H9 (cell line): ENCODE measurements at regions not wholly inside any gene's neighbourhood (a gene's known extent, or its start where the extent isn't known, plus 50 kb on each side); places are given as distances from the start of the nearest gene placed in this dataset.

ENCODE experiments used
- DNase-seq: peaks from one replicate; pipeline ENCODE4 v3.0.0-alpha.2; 2017
- H2AFZ ChIP-seq: one replicate; pipeline ENCODE4 v1.6.1; 2013; ENCODE audit warnings: mild to moderate bottlenecking, low read length, control low read depth, moderate library complexity
- H2AK5ac ChIP-seq: 2 replicates; pipeline ENCODE4 v1.6.1; 2013; ENCODE audit warnings: low read length, control low read depth, mixed read lengths; ENCODE audit not compliant: insufficient read length
- H2BK120ac ChIP-seq: one replicate; pipeline ENCODE4 v1.6.1; 2013; ENCODE audit warnings: low read depth, mild to moderate bottlenecking, low read length, control low read depth, inconsistent platforms; ENCODE audit not compliant: poor library complexity, severe bottlenecking
- H2BK12ac ChIP-seq: 2 replicates; pipeline ENCODE4 v1.6.1; 2013; ENCODE audit warnings: low read length, control low read depth, mixed read lengths, low read depth; ENCODE audit not compliant: insufficient read length
- H2BK15ac ChIP-seq: 2 replicates; pipeline ENCODE4 v1.6.1; 2013; ENCODE audit warnings: low read depth, low read length, control low read depth
- H2BK20ac ChIP-seq: one replicate; pipeline ENCODE4 v1.6.1; 2013; ENCODE audit warnings: low read depth, mild to moderate bottlenecking, low read length, control low read depth, inconsistent platforms; ENCODE audit not compliant: poor library complexity, severe bottlenecking
- H2BK5ac ChIP-seq: 2 replicates; pipeline ENCODE4 v1.6.1; 2013; ENCODE audit warnings: low read length, control low read depth, mixed read lengths; ENCODE audit not compliant: insufficient read length
- H3K14ac ChIP-seq: 2 replicates; pipeline ENCODE4 v1.6.1; 2013; ENCODE audit warnings: low read length, control low read depth; ENCODE audit not compliant: insufficient read depth
- H3K18ac ChIP-seq: 2 replicates; pipeline ENCODE4 v1.6.1; 2013; ENCODE audit warnings: low read depth, mild to moderate bottlenecking, mixed read lengths, low read length, control low read depth; ENCODE audit not compliant: insufficient read length
- H3K23ac ChIP-seq: 2 replicates; pipeline ENCODE4 v1.6.1; 2013; ENCODE audit warnings: low read length, control low read depth, mixed read lengths, low read depth; ENCODE audit not compliant: insufficient read length
- H3K23me2 ChIP-seq: 2 replicates; pipeline ENCODE4 v1.6.1; 2013; ENCODE audit warnings: low read depth, mild to moderate bottlenecking, mixed read lengths, low read length, control low read depth; ENCODE audit not compliant: insufficient read length, poor library complexity, severe bottlenecking
- H3K27ac ChIP-seq: 2 replicates; pipeline ENCODE4 v1.5.1; 2013; ENCODE audit warnings: low read length, control low read depth, mixed read lengths, low read depth; ENCODE audit not compliant: insufficient read length
- H3K27me3 ChIP-seq: 2 replicates; pipeline ENCODE4 v1.6.1; 2013; ENCODE audit warnings: low read length, control low read depth, inconsistent platforms; ENCODE audit not compliant: insufficient read depth
- H3K4ac ChIP-seq: 2 replicates; pipeline ENCODE4 v1.6.1; 2013; ENCODE audit warnings: low read depth, mild to moderate bottlenecking, control low read depth, inconsistent platforms, low read length, moderate library complexity
- H3K4me1 ChIP-seq: 2 replicates; pipeline ENCODE4 v1.6.1; 2013; ENCODE audit warnings: low read length, control low read depth, inconsistent platforms; ENCODE audit not compliant: insufficient read depth
- H3K4me2 ChIP-seq: 2 replicates; pipeline ENCODE4 v1.6.1; 2013; ENCODE audit warnings: low read length, control low read depth, mixed read lengths; ENCODE audit not compliant: insufficient read length, insufficient read depth
- H3K56ac ChIP-seq: 2 replicates; pipeline ENCODE4 v1.6.1; 2013; ENCODE audit warnings: low read depth, mild to moderate bottlenecking, mixed read lengths, low read length, control low read depth; ENCODE audit not compliant: insufficient read length
- H3K79me1 ChIP-seq: 2 replicates; pipeline ENCODE4 v1.6.1; 2013; ENCODE audit warnings: low read depth, mild to moderate bottlenecking, moderate library complexity, low read length, control low read depth, inconsistent platforms; ENCODE audit not compliant: insufficient read depth, poor library complexity, severe bottlenecking
- H3K79me2 ChIP-seq: 2 replicates; pipeline ENCODE4 v1.6.1; 2013; ENCODE audit warnings: low read length, control low read depth, inconsistent platforms; ENCODE audit not compliant: insufficient read depth
- H3K9ac ChIP-seq: 2 replicates; pipeline ENCODE4 v1.6.1; 2013; ENCODE audit warnings: low read length, control low read depth, mixed read lengths; ENCODE audit not compliant: insufficient read length; ENCODE audit errors: extremely low read depth
- H3K9me3 ChIP-seq: one replicate; pipeline ENCODE4 v1.6.1; 2013; ENCODE audit warnings: low read depth, low read length, inconsistent platforms; ENCODE audit not compliant: control insufficient read depth
- H3T11ph ChIP-seq: one replicate; pipeline ENCODE4 v1.6.1; 2013; ENCODE audit warnings: mild to moderate bottlenecking, low read length, control low read depth, inconsistent platforms
- H4K20me1 ChIP-seq: one replicate; pipeline ENCODE4 v1.6.1; 2013; ENCODE audit not compliant: control insufficient read depth, insufficient read length, insufficient read depth
- H4K5ac ChIP-seq: 2 replicates; pipeline ENCODE4 v1.6.1; 2013; ENCODE audit warnings: low read depth, mild to moderate bottlenecking, mixed read lengths, low read length, control low read depth; ENCODE audit not compliant: insufficient read length
- H4K8ac ChIP-seq: replicated peaks from 2 replicates; pipeline ENCODE4 v1.6.1; 2013; ENCODE audit warnings: low read length, control low read depth, mixed read lengths, low read depth; ENCODE audit not compliant: insufficient read length
- H4K91ac ChIP-seq: 2 replicates; pipeline ENCODE4 v1.6.1; 2013; ENCODE audit warnings: low read depth, mild to moderate bottlenecking, moderate library complexity, mixed read lengths, low read length, control low read depth; ENCODE audit not compliant: insufficient read length
- H3K27ac Mint-ChIP-seq, 3 experiments: 2 replicates in 2 of 3; 3 replicates in 1 of 3; pipeline ENCODE4 v1.8.0; 2020 to 2021; ENCODE audit warnings: mixed read lengths in 3 of 3, mild to moderate bottlenecking in 1 of 3, moderate library complexity in 1 of 3
- H3K27me3 Mint-ChIP-seq: 2 replicates; pipeline ENCODE4 v1.8.0; 2021; ENCODE audit warnings: low read depth, mild to moderate bottlenecking, moderate library complexity, mixed read lengths
- H3K36me3 Mint-ChIP-seq, 3 experiments: 2 replicates in 2 of 3; 3 replicates in 1 of 3; pipeline ENCODE4 v1.8.0; 2020 to 2021; ENCODE audit warnings: low read depth in 3 of 3, mixed read lengths in 3 of 3; ENCODE audit not compliant: insufficient read depth in 1 of 3
- H3K4me1 Mint-ChIP-seq, 2 experiments: 2 replicates each; pipeline ENCODE4 v1.8.0; 2020; ENCODE audit warnings: mixed read lengths in 2 of 2
- H3K4me3 Mint-ChIP-seq, 2 experiments: 2 replicates in 1 of 2; 3 replicates in 1 of 2; pipeline ENCODE4 v1.8.0; 2020 to 2021; ENCODE audit warnings: mild to moderate bottlenecking in 2 of 2, mixed read lengths in 2 of 2, moderate library complexity in 1 of 2
- H3K9me3 Mint-ChIP-seq, 2 experiments: 2 replicates in 1 of 2; 3 replicates in 1 of 2; pipeline ENCODE4 v1.8.0; 2020; ENCODE audit warnings: mild to moderate bottlenecking in 2 of 2, mixed read lengths in 2 of 2, moderate library complexity in 1 of 2
- TF ChIP-seq, protein P1 (sequence below): fragments of 200-600 bp; sonication (generic); conservative IDR thresholded peaks from 3 replicates; pipeline ENCODE4 v1.8.0; 2021; ENCODE audit warnings: antibody characterized with exemption, mild to moderate bottlenecking

DNA sequence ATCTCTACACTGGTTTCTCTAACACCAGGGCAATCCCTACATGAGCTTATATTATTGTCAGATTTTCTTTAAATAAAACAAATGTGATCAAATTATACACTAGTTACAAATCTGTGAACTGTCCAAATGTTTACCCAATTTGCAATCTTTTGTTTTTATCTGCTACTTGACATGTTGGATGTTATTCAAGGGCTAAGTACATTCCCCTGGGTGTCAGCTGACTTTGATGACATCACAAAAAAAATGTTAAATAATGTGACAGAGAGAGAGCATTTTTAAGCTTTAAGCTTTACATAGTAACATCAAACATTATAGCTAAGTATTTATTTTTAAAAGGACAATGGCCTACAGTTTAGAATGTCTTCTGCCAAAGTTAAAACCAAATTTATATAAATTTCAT lies 431.3 kb upstream of the PKN2 start:
- Histone ChIP-seq H2AFZ (no peak overlapping the region), H3K9ac (no peak overlapping the region), H3K79me2 (no peaks in the 10 kb centered on the region), H3K4ac (no peak overlapping the region), H3K23me2 (no peaks in the 10 kb centered on the region), H3K27ac (no peak overlapping the region), H2BK15ac (no peak overlapping the region), H3K23ac (no peak overlapping the region), H4K91ac (no peak overlapping the region), H3K56ac (no peak overlapping the region), H3K9me3 (no peaks in the 10 kb centered on the region), H3K18ac (no peak overlapping the region), H2BK12ac (no peak overlapping the region), H4K5ac (no peak overlapping the region), H2BK20ac (no peak overlapping the region), H2BK120ac (no peak overlapping the region), H2BK5ac (no peak overlapping the region), H3K27me3 (no peaks in the 10 kb centered on the region), H4K8ac (no peak overlapping the region), H3T11ph (no peak overlapping the region), H4K20me1 (no peaks in the 10 kb centered on the region), H3K14ac (no peak overlapping the region), H2AK5ac (no peak overlapping the region), H3K4me2 (no peak overlapping the region), H3K4me1 (no peaks in the 10 kb centered on the region), H3K79me1 (no peaks in the 10 kb centered on the region)
- H3K4me3 Mint-ChIP-seq = no peak overlapping the region
- TF ChIP-seq, protein P1, sequence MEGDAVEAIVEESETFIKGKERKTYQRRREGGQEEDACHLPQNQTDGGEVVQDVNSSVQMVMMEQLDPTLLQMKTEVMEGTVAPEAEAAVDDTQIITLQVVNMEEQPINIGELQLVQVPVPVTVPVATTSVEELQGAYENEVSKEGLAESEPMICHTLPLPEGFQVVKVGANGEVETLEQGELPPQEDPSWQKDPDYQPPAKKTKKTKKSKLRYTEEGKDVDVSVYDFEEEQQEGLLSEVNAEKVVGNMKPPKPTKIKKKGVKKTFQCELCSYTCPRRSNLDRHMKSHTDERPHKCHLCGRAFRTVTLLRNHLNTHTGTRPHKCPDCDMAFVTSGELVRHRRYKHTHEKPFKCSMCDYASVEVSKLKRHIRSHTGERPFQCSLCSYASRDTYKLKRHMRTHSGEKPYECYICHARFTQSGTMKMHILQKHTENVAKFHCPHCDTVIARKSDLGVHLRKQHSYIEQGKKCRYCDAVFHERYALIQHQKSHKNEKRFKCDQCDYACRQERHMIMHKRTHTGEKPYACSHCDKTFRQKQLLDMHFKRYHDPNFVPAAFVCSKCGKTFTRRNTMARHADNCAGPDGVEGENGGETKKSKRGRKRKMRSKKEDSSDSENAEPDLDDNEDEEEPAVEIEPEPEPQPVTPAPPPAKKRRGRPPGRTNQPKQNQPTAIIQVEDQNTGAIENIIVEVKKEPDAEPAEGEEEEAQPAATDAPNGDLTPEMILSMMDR = no peak
- H3K36me3 Mint-ChIP-seq = no peaks in the 10 kb centered on the region
- DNase-seq = no peak
- H3K9me3 Mint-ChIP-seq = no peaks in the 10 kb centered on the region; a peak in 1 of 5 replicates
- H3K4me1 Mint-ChIP-seq = peaks cover 1% of the 10 kb centered on the region in 2 experiments
- H3K27me3 Mint-ChIP-seq = no peaks in the 10 kb centered on the region
- H3K27ac Mint-ChIP-seq = no peak overlapping the region
